ENCODE measurements at regions not wholly inside any gene's neighbourhood (a gene's known extent, or its start where the extent isn't known, plus 50 kb on each side); places are given as distances from the start of the nearest gene placed in this dataset.

DNA sequence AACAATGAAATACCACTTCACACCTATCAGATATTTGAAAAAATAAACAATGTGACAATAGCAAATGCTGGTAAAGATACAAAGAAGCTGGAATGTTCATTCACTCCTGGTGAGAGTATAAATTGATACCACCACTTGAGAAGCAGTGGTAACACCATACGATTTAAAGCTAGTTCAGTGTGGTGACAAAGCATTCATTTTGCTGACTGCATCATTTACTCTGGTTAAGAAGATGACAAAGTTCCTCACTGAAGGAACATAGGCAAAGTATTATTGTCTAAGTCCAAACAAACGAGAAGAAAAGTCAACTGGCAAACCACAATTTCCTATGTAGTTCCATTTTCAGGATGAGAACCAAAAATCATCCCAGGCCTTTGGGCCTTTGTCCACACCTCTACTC lies 102.5 kb downstream of the GEMIN8 start:
- ChIA-PET POLR2A (no interaction called here), CTCF (no interaction called here)
- DNase-seq = no peak
- Mint-ChIP-seq H3K4me1 (no peaks in the 10 kb centered on the region), H3K27me3 (no peaks in the 10 kb centered on the region), H3K9me3 (no peaks in the 10 kb centered on the region), H3K36me3 (ENCODE audit: low read depth) (no peaks in the 10 kb centered on the region), H3K27ac (no peak overlapping the region), H3K4me3 (no peak overlapping the region)
- TF ChIP-seq, protein P1, sequence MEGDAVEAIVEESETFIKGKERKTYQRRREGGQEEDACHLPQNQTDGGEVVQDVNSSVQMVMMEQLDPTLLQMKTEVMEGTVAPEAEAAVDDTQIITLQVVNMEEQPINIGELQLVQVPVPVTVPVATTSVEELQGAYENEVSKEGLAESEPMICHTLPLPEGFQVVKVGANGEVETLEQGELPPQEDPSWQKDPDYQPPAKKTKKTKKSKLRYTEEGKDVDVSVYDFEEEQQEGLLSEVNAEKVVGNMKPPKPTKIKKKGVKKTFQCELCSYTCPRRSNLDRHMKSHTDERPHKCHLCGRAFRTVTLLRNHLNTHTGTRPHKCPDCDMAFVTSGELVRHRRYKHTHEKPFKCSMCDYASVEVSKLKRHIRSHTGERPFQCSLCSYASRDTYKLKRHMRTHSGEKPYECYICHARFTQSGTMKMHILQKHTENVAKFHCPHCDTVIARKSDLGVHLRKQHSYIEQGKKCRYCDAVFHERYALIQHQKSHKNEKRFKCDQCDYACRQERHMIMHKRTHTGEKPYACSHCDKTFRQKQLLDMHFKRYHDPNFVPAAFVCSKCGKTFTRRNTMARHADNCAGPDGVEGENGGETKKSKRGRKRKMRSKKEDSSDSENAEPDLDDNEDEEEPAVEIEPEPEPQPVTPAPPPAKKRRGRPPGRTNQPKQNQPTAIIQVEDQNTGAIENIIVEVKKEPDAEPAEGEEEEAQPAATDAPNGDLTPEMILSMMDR (IDR thresholded peaks at IDR 0.05) = no peak
- ATAC-seq (ENCODE audit: low read depth) = no peak
- intact Hi-C loops (cut with micrococcal nuclease) = no loop called here

DNA sequence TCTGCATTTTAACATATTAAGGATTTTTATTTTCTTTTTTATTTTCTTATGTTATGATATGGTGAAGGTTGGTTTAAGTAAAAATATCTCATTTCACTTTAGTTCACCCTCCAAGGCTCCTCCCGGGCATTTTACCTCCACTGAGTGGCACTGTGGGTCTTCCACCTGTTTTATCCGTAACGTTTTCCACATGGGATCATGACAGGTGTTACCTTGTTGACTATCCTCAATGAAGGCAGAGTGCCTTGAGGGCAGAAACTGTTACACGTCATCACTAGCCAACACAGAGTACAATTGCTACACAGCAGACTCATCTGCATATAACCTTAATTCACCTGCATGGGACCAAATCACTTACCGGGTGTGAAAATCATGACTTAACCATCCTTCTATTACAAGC lies 105.8 kb downstream of the GEMIN8 start:
- Mint-ChIP-seq H3K36me3 (ENCODE audit: low read depth) (no peaks in the 10 kb centered on the region), H3K27ac (no peak overlapping the region), H3K4me1 (no peaks in the 10 kb centered on the region), H3K9me3 (no peaks in the 10 kb centered on the region), H3K4me3 (no peak overlapping the region), H3K27me3 (no peaks in the 10 kb centered on the region)
- CTCF ChIA-PET = no interaction called here
- TF ChIP-seq, protein P1 (IDR thresholded peaks at IDR 0.05) = no peak
- ATAC-seq (ENCODE audit: low read depth) (no peak), DNase-seq (no peak)
- POLR2A ChIA-PET = no interaction called here
- intact Hi-C loops (cut with micrococcal nuclease) = no loop called here

DNA sequence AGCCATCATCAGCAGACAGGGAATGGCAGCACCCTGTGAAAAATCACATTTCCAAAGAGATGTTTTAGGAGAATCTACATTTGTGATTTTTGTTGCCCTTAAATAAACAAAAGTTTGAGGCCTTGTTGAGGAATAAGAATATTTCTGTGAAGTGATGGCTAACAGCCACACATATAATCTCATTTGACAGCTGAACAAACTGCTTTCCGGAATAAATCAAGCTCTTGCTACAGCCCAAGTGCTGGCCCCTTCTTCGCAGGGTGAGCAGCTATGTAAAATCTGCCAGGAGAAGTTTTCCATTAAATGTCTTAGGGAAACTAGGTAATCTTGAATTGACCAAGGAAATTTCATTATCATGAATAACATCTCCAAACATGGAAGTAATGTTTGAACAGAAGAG lies 106.4 kb upstream of the GPM6B start:
- H3K4me1 Mint-ChIP-seq = no peaks in the 10 kb centered on the region

DNA sequence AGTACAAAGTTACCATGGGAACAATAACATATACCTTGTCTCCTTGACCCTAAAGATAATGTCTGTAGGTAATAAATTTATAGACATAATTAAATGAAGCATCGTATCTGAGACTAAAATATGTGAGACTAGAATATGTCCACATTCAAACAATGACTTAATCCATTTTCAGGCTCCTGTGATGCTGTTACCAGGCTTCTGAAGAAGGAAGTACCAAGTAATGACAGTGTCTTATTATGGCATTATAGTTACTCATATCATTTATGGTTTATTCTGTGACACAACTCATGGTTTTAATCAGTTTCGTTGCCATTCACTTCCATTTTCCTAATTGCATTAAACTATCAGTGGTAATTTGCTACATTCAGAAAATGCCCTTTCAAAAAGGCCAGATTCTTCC lies 100.6 kb upstream of the GPM6B start:
- intact Hi-C loops (cut with micrococcal nuclease) = no loop called here
- DNase-seq = no peak
- Mint-ChIP-seq H3K4me1 (no peaks in the 10 kb centered on the region), H3K36me3 (ENCODE audit: low read depth) (no peaks in the 10 kb centered on the region), H3K4me3 (no peak overlapping the region), H3K27ac (no peak overlapping the region), H3K27me3 (no peaks in the 10 kb centered on the region), H3K9me3 (no peaks in the 10 kb centered on the region)
- CTCF ChIA-PET = no interaction called here
- TF ChIP-seq, protein P1 (IDR thresholded peaks at IDR 0.05) = no peak
- ATAC-seq (ENCODE audit: low read depth) = no peak
- POLR2A ChIA-PET = no interaction called here

More for the DNA sequence above, 106.4 kb upstream of the GPM6B start:
- Mint-ChIP-seq H3K27ac (no peak overlapping the region), H3K9me3 (no peaks in the 10 kb centered on the region), H3K36me3 (ENCODE audit: low read depth) (no peaks in the 10 kb centered on the region), H3K27me3 (no peaks in the 10 kb centered on the region), H3K4me3 (no peak overlapping the region)
- DNase-seq (no peak), ATAC-seq (ENCODE audit: low read depth) (no peak)
- ChIA-PET POLR2A (no interaction called here), CTCF (no interaction called here)
- TF ChIP-seq, protein P1 (IDR thresholded peaks at IDR 0.05) = no peak
- intact Hi-C loops (cut with micrococcal nuclease) = no loop called here

DNA sequence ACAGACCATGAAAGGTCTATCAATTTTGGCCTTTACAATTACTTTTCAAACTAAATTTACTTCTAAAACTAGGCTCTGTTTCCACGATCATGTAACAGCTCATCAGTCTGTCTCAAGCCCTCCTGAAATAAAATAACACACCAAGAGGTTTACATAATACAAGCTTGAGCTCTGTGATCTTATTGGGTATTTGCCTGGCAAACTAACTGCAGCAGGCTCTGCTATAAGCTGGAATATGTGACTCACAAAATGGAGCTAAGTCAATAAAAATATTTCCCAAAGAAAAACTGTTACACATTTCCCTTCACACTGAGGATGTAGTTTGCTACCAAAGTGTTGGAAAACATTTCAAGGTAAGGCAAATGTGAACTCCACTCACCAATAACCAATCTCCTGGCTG lies 94.7 kb upstream of the GPM6B start:
- Mint-ChIP-seq H3K27ac (no peak overlapping the region), H3K4me1 (no peaks in the 10 kb centered on the region), H3K4me3 (no peak overlapping the region), H3K27me3 (no peaks in the 10 kb centered on the region), H3K36me3 (ENCODE audit: low read depth) (no peaks in the 10 kb centered on the region), H3K9me3 (no peaks in the 10 kb centered on the region)
- ChIA-PET POLR2A (no interaction called here), CTCF (no interaction called here)
- TF ChIP-seq, protein P1 (IDR thresholded peaks at IDR 0.05) = no peak
- no peak for ATAC-seq (ENCODE audit: low read depth)
- intact Hi-C loops (cut with micrococcal nuclease) = no loop called here
- DNase-seq = no peak

Measured in activated B cell treated with CpG ODN at 0.5 μM for 24 hours (primary cell).